Esophagus muscularis mucosa (tissue), 4 donors: ENCODE measurements at regions not wholly inside any gene's neighbourhood (a gene's known extent, or its start where the extent isn't known, plus 50 kb on each side); places are given as distances from the start of the nearest gene placed in this dataset.

Experiments
- DNase-seq: peaks from one replicate; pipeline ENCODE4 v3.0.0-alpha.2; 2017; ENCODE audit errors: extremely low spot score
- H3K27ac ChIP-seq, 4 donors: fragments of 200-600 bp; sonication (generic); replicated peaks in 1 of 4; 1 replicate in 3 of 4; 2 replicates in 1 of 4; pipeline ENCODE4 v1.5.1; 2016 to 2019; ENCODE audit warnings: mild to moderate bottlenecking in 1 of 4
- H3K27me3 ChIP-seq, 4 donors: fragments of 200-600 bp; sonication (generic); one replicate each; pipeline versions ENCODE4 v1.5.1 to v1.6.0; 2016 to 2019
- H3K36me3 ChIP-seq, 4 donors: fragments of 200-600 bp; sonication (generic); one replicate each; pipeline ENCODE4 v1.5.1; 2016 to 2019
- H3K4me1 ChIP-seq, 4 donors: fragments of 200-600 bp; sonication (generic); one replicate each; pipeline ENCODE4 v1.5.1; 2016 to 2019
- H3K4me3 ChIP-seq, 4 donors: fragments of 200-600 bp; sonication (generic); 1 replicate in 2 of 4; 2 replicates in 2 of 4; pipeline ENCODE4 v1.5.1; 2016 to 2019; ENCODE audit warnings: mild to moderate bottlenecking in 4 of 4, moderate library complexity in 1 of 4
- H3K9me3 ChIP-seq, 4 donors: fragments of 200-600 bp; sonication (generic); 1 replicate in 3 of 4; 2 replicates in 1 of 4; pipeline ENCODE4 v1.5.1; 2016 to 2019
- CTCF ChIP-seq, 3 experiments: fragments of 200-600 bp in 2 of 3; fragments of 450-650 bp in 1 of 3; sonication (generic) in 2 of 3; IDR thresholded peaks; one replicate each; pipeline ENCODE4 v1.5.1; 2017 to 2019; ENCODE audit warnings: antibody characterized with exemption in 3 of 3, mild to moderate bottlenecking in 2 of 3, moderate library complexity in 1 of 3
- EP300 ChIP-seq: sonication (generic); formaldehyde crosslinking; IDR thresholded peaks from one replicate; pipeline ENCODE4 v1.6.1; 2017; ENCODE audit warnings: antibody characterized with exemption
- POLR2A ChIP-seq: fragments of 450-650 bp; IDR thresholded peaks from one replicate; pipeline ENCODE4 v1.6.1; 2017; ENCODE audit warnings: antibody characterized with exemption, moderate library complexity, mild to moderate bottlenecking, low read depth
- POLR2AphosphoS5 ChIP-seq, 2 donors: sonication (generic); formaldehyde crosslinking; IDR thresholded peaks; one replicate each; pipeline ENCODE4 v1.6.1; 2017; ENCODE audit warnings: antibody characterized with exemption in 2 of 2
- WGBS: methylation state at CpG from one replicate; pipeline ENCODE4 v1.1.5; 2018; 5-methylcytosine and 5-hydroxymethylcytosine counted together
- intact Hi-C: fragments of 100-400 bp; cut with DNase I; formaldehyde crosslinking; loops from one replicate; pipeline ENCODE4 v1.15.1; 2023

- TF ChIP-seq EP300 = no peak
- TF ChIP-seq POLR2A = no peak
- TF ChIP-seq POLR2AphosphoS5 (IDR thresholded peaks at IDR 0.05) = no peak
- TF ChIP-seq CTCF (IDR thresholded peaks at IDR 0.05) = no peak
- intact Hi-C loops = no loop called here
- no peaks in the 10 kb centered on the region for H3K9me3 ChIP-seq
- H3K36me3 ChIP-seq = no peaks in the 10 kb centered on the region
- 92% methylated on average over 5 of the region's 5 CpGs for WGBS
- H3K4me3 ChIP-seq = no peak overlapping the region
- DNase-seq = no peak
- no peaks in the 10 kb centered on the region for H3K27me3 ChIP-seq
- peaks cover 0 to 63% (median 54%) of the 10 kb centered on the region in 4 donors for H3K4me1 ChIP-seq
- H3K27ac ChIP-seq = peak overlapping the region in 3 of 4 donors; percentile 28 to 92 (median 53)
These were observed 65.6 kb upstream of the CD180 start for GRCh38 chr5:67262206-67262605.

GRCh38 chr5:67259548-67260215, 63.1 kb upstream of the CD180 start:
- Histone ChIP-seq H3K36me3 (no peaks in the 10 kb centered on the region), H3K27me3 (no peaks in the 10 kb centered on the region), H3K27ac (peak overlapping the region in 2 of 4 donors; percentile 89 to 94), H3K4me1 (peaks cover 0 to 65% (median 56%) of the 10 kb centered on the region in 4 donors), H3K9me3 (no peaks in the 10 kb centered on the region), H3K4me3 (no peak overlapping the region)
- intact Hi-C loops = no loop called here
- peak; percentile 31 for DNase-seq
- 93% methylated on average over 5 of the region's 5 CpGs for WGBS
- TF ChIP-seq POLR2A (no peak), EP300 (no peak), CTCF (IDR thresholded peaks at IDR 0.05) (no peak), POLR2AphosphoS5 (IDR thresholded peaks at IDR 0.05) (no peak)

GRCh38 chr5:67257500-67257899, 60.9 kb upstream of the CD180 start:
- intact Hi-C loops = no loop called here
- Histone ChIP-seq H3K9me3 (no peaks in the 10 kb centered on the region), H3K27ac (peak overlapping the region; percentile 85 to 94 (median 88)), H3K36me3 (no peaks in the 10 kb centered on the region), H3K27me3 (no peaks in the 10 kb centered on the region), H3K4me1 (peaks cover 0 to 50% (median 43%) of the 10 kb centered on the region in 4 donors), H3K4me3 (no peak overlapping the region)
- 87% methylated on average over 2 of the region's 2 CpGs for WGBS
- TF ChIP-seq POLR2AphosphoS5 (IDR thresholded peaks at IDR 0.05) = peak in 1 of 2 donors; percentile 83
- peak; percentile 95 for TF ChIP-seq EP300
- no peak for TF ChIP-seq POLR2A
- DNase-seq = no peak

GRCh38 chr5:67257077-67257476, 60.5 kb upstream of the CD180 start:
- peak; percentile 64 for DNase-seq
- intact Hi-C loops = no loop called here
- Histone ChIP-seq H3K4me1 (peaks cover 0 to 49% (median 42%) of the 10 kb centered on the region in 4 donors), H3K9me3 (no peaks in the 10 kb centered on the region), H3K36me3 (no peaks in the 10 kb centered on the region), H3K27ac (peak overlapping the region; percentile 85 to 94 (median 88)), H3K4me3 (no peak overlapping the region), H3K27me3 (no peaks in the 10 kb centered on the region)
- TF ChIP-seq CTCF (IDR thresholded peaks at IDR 0.05) (no peak), POLR2AphosphoS5 (IDR thresholded peaks at IDR 0.05) (no peak), EP300 (no peak), POLR2A (no peak)
- WGBS = 85% methylated on average over 1 of the region's 1 CpG

GRCh38 chr5:67255881-67256280, 59.3 kb upstream of the CD180 start:
- no peaks in the 10 kb centered on the region for H3K9me3 ChIP-seq
- no peak overlapping the region for H3K4me3 ChIP-seq
- H3K27me3 ChIP-seq = no peaks in the 10 kb centered on the region
- no peak for TF ChIP-seq CTCF (IDR thresholded peaks at IDR 0.05)
- TF ChIP-seq POLR2A = no peak
- TF ChIP-seq EP300 = no peak
- no peak for TF ChIP-seq POLR2AphosphoS5 (IDR thresholded peaks at IDR 0.05)
- H3K4me1 ChIP-seq = peaks cover 0 to 49% (median 42%) of the 10 kb centered on the region in 4 donors
- peak overlapping the region; percentile 28 to 94 (median 88) for H3K27ac ChIP-seq
- no peaks in the 10 kb centered on the region for H3K36me3 ChIP-seq
- intact Hi-C loops = no loop called here
- no peak for DNase-seq
- 87% methylated on average over 1 of the region's 1 CpG for WGBS
